ENCODE measurements at regions not wholly inside any gene's neighbourhood (a gene's known extent, or its start where the extent isn't known, plus 50 kb on each side); places are given as distances from the start of the nearest gene placed in this dataset.

GRCh38 chr7:52088008-52088901, 771.6 kb upstream of the COBL start (continued):
- TF ChIP-seq ASH2L (IDR thresholded peaks at IDR 0.05; ENCODE audit: low read length) (peak; percentile 84), EP300 (IDR thresholded peaks at IDR 0.05; ENCODE audit: borderline replicate concordance in 1 of 2, low read depth in 2 of 2, low read length in 2 of 2) (peak in 1 of 2 experiments; percentile 60; a peak in 1 of 3 replicates), EZH2 (IDR thresholded peaks at IDR 0.05; ENCODE audit: low read depth, low read length, severe bottlenecking) (no peak), CBX8 (IDR thresholded peaks at IDR 0.05; ENCODE audit: borderline replicate concordance, low read depth, low read length) (no peak), MAX (IDR thresholded peaks at IDR 0.05) (no peak), BRCA1 (IDR thresholded peaks at IDR 0.05; ENCODE audit: low read depth, low read length) (no peak), KDM1A (IDR thresholded peaks at IDR 0.05; ENCODE audit: borderline replicate concordance, low read length) (no peak), JUND (IDR thresholded peaks at IDR 0.05; ENCODE audit: low read length) (no peak), POLR2A (IDR thresholded peaks at IDR 0.05; ENCODE audit: control extremely low read depth in 1 of 2, low read depth in 2 of 2, low read length in 2 of 2) (peak in 1 of 2 experiments; percentile 44; a peak in 1 of 3 replicates), KDM5A (IDR thresholded peaks at IDR 0.05; ENCODE audit: low read length) (no peak), GABPA (IDR thresholded peaks at IDR 0.05; ENCODE audit: borderline replicate concordance, insufficient read depth, low read length) (no peak), POU5F1 (IDR thresholded peaks at IDR 0.05; ENCODE audit: low read depth, low read length) (no peak), HDAC6 (IDR thresholded peaks at IDR 0.05; ENCODE audit: low read depth, low read length) (no peak), TCF12 (IDR thresholded peaks at IDR 0.05; ENCODE audit: low read depth, low read length) (no peak), TAF7 (optimal IDR thresholded peaks at IDR 0.05; ENCODE audit: borderline replicate concordance, low read depth, low read length) (no peak), SIN3A (conservative IDR thresholded peaks at IDR 0.05 in 1 of 2, IDR thresholded peaks at IDR 0.05 in 1 of 2; ENCODE audit: low read depth in 1 of 2, low read length in 2 of 2) (no peak), TBP (IDR thresholded peaks at IDR 0.05; ENCODE audit: low read depth, low read length) (peak; percentile 43; the same call in 1 of the 2 replicates), RBBP5 (IDR thresholded peaks at IDR 0.05; ENCODE audit: borderline replicate concordance, low read depth, low read length) (peak; percentile 78), GTF2F1 (IDR thresholded peaks at IDR 0.05; ENCODE audit: borderline replicate concordance, low read depth, low read length) (no peak), CEBPB (IDR thresholded peaks at IDR 0.05; ENCODE audit: low read depth, low read length) (peak; percentile 64; the same call in 1 of the 2 replicates), SUZ12 (IDR thresholded peaks at IDR 0.05; ENCODE audit: low read length) (no peak), SP2 (IDR thresholded peaks at IDR 0.05; ENCODE audit: low read length) (no peak)

Data from H1 (cell line).